Fibroblast of the conjunctiva (primary cell): ENCODE measurements at regions not wholly inside any gene's neighbourhood (a gene's known extent, or its start where the extent isn't known, plus 50 kb on each side); places are given as distances from the start of the nearest gene placed in this dataset.
"Not testable (repeated sequence)": the region's sequence is repeated elsewhere in the genome, so short reads cannot be mapped to it uniquely, and the experiment has no call there.

ENCODE experiments used
- DNase-seq: peaks from one replicate; pipeline ENCODE4 v3.0.0-alpha.2; 2010; ENCODE audit warnings: low read depth

- DNase-seq: no peak
Measured at GRCh38 chr21:14058566-14058965, 152.2 kb downstream of the LIPI start.

GRCh38 chr21:14057841-14058481, 152.8 kb downstream of the LIPI start:
- DNase-seq: peak; percentile 1

- DNase-seq: no peak
Measured at GRCh38 chr21:14057313-14057712, 153.4 kb downstream of the LIPI start.

GRCh38 chr21:14056771-14057191, 154.0 kb downstream of the LIPI start:
- DNase-seq: no peak

- DNase-seq: not testable (repeated sequence)
Measured at GRCh38 chr21:14055746-14056515, 154.8 kb downstream of the LIPI start.

GRCh38 chr21:14054682-14055081, 156.1 kb downstream of the LIPI start:
- DNase-seq: no peak

- no peak for DNase-seq
Measured at GRCh38 chr21:14050121-14050520, 160.6 kb downstream of the LIPI start.

- no peak for DNase-seq
Measured at GRCh38 chr21:14046401-14046800, 164.4 kb downstream of the LIPI start.

GRCh38 chr21:14040386-14040785, 170.4 kb downstream of the LIPI start:
- DNase-seq: no peak

- DNase-seq: not testable (repeated sequence)
Measured at GRCh38 chr21:14028619-14029018, 182.1 kb downstream of the LIPI start.

- DNase-seq: peak; percentile 88
Measured at GRCh38 chr21:14027235-14027869, 183.4 kb downstream of the LIPI start.

- DNase-seq: not testable (repeated sequence)
Measured at GRCh38 chr21:14020108-14020507, 190.6 kb downstream of the LIPI start.

GRCh38 chr21:14015841-14016240, 194.9 kb downstream of the LIPI start:
- not testable (repeated sequence) for DNase-seq

GRCh38 chr21:14013623-14014498, 196.9 kb downstream of the LIPI start:
- DNase-seq: not testable (repeated sequence)

GRCh38 chr21:14013056-14013603, 197.6 kb downstream of the LIPI start:
- DNase-seq: no peak

- no peak for DNase-seq
Measured at GRCh38 chr21:14012409-14012808, 198.3 kb downstream of the LIPI start.

GRCh38 chr21:14011751-14012150, 199.0 kb downstream of the LIPI start:
- DNase-seq: not testable (repeated sequence)

- not testable (repeated sequence) for DNase-seq
Measured at GRCh38 chr21:14011149-14011548, 199.6 kb downstream of the LIPI start.

GRCh38 chr21:14010729-14011128, 200.0 kb downstream of the LIPI start:
- DNase-seq: no peak

- not testable (repeated sequence) for DNase-seq
Measured at GRCh38 chr21:14009990-14010389, 200.8 kb downstream of the LIPI start.

GRCh38 chr21:14009238-14009981, 201.3 kb downstream of the LIPI start:
- not testable (repeated sequence) for DNase-seq
